ENCODE measurements at regions not wholly inside any gene's neighbourhood (a gene's known extent, or its start where the extent isn't known, plus 50 kb on each side); places are given as distances from the start of the nearest gene placed in this dataset.

GRCh38 chr9:28051559-28052503, 478.6 kb upstream of the C9orf72 start:
- DNase-seq (no peak), ATAC-seq (no peak)
- Histone ChIP-seq H3K4me3 (no peak overlapping the region), H3K36me3 (no peaks in the 10 kb centered on the region), H3K4me1 (no peaks in the 10 kb centered on the region), H3K27me3 (no peaks in the 10 kb centered on the region), H3K9me3 (no peaks in the 10 kb centered on the region), H3K27ac (no peak overlapping the region)
- intact Hi-C loops (cut with DNase I) = no loop called here
- no peak for TF ChIP-seq POLR2A (IDR thresholded peaks at IDR 0.05)
- TF ChIP-seq, protein P1, sequence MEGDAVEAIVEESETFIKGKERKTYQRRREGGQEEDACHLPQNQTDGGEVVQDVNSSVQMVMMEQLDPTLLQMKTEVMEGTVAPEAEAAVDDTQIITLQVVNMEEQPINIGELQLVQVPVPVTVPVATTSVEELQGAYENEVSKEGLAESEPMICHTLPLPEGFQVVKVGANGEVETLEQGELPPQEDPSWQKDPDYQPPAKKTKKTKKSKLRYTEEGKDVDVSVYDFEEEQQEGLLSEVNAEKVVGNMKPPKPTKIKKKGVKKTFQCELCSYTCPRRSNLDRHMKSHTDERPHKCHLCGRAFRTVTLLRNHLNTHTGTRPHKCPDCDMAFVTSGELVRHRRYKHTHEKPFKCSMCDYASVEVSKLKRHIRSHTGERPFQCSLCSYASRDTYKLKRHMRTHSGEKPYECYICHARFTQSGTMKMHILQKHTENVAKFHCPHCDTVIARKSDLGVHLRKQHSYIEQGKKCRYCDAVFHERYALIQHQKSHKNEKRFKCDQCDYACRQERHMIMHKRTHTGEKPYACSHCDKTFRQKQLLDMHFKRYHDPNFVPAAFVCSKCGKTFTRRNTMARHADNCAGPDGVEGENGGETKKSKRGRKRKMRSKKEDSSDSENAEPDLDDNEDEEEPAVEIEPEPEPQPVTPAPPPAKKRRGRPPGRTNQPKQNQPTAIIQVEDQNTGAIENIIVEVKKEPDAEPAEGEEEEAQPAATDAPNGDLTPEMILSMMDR (IDR thresholded peaks at IDR 0.05) = no peak
- 46% methylated on average over 5 of the region's 5 CpGs for WGBS (ENCODE audit: insufficient coverage, low coverage, low lambda C conversion rate, missing lambda C conversion rate)

- TF ChIP-seq, protein P1 (IDR thresholded peaks at IDR 0.05) = no peak
- no peak for TF ChIP-seq POLR2A (IDR thresholded peaks at IDR 0.05)
- H3K27me3 ChIP-seq = no peaks in the 10 kb centered on the region
- ATAC-seq (no peak), DNase-seq (no peak)
- H3K4me3 ChIP-seq = no peak overlapping the region
- no peaks in the 10 kb centered on the region for H3K36me3 ChIP-seq
- no peak overlapping the region for H3K27ac ChIP-seq
- WGBS (ENCODE audit: insufficient coverage, low coverage, low lambda C conversion rate, missing lambda C conversion rate) = 38% methylated on average over 7 of the region's 7 CpGs
- H3K4me1 ChIP-seq = no peaks in the 10 kb centered on the region
- intact Hi-C loops (cut with DNase I) = no loop called here
- no peaks in the 10 kb centered on the region for H3K9me3 ChIP-seq
Measured at GRCh38 chr9:28053096-28053777, 480.0 kb upstream of the C9orf72 start.

DNA sequence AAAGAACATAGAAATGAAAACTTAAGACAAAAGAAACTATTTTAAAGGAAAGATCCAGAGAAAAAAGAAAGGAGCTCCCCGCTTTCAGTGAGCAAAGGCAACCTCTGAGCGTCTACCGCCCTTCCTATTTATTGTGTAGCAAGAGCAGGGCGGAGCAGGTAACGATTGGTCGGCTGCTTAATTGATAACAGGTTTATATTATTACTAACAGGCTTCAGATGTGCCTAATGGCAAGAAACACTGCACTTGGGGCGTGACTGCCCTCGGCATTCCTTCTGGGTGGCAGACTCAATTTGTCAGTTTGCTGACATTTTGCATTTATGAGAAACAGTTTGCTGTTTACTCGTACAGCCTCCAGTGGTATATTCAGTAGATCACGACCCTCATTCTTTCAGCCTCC, 482.7 kb upstream of the C9orf72 start:
- Histone ChIP-seq H3K36me3 (no peaks in the 10 kb centered on the region), H3K4me1 (no peaks in the 10 kb centered on the region), H3K27ac (no peak overlapping the region), H3K27me3 (no peaks in the 10 kb centered on the region), H3K9me3 (no peaks in the 10 kb centered on the region), H3K4me3 (no peak overlapping the region)
- intact Hi-C loops (cut with DNase I) = no loop called here
- ATAC-seq = no peak
- 58% methylated on average over 8 of the region's 10 CpGs for WGBS (ENCODE audit: insufficient coverage, low coverage, low lambda C conversion rate, missing lambda C conversion rate)
- DNase-seq = no peak
- TF ChIP-seq POLR2A (IDR thresholded peaks at IDR 0.05) = no peak
- TF ChIP-seq, protein P1 (IDR thresholded peaks at IDR 0.05) = no peak

DNA sequence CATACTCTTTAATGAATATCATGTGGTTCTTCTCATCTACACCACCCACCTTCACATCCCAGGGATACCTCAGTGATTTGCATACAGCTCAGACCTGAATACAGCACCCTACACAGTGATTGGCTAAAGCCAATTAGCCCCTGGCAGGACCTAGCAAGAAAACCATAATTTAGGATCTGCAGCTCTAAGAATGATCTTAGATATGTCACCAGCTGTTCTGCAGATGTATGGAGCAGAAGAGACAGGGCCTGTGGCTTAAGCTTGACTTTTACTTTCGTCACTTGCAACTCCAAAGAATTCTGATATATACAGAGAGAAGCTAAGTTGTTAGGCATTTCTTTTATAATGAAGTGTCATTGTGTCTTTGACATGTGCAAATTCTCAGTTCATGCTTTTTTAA, 483.2 kb upstream of the C9orf72 start:
- 58% methylated on average over 1 of the region's 1 CpG for WGBS (ENCODE audit: insufficient coverage, low coverage, low lambda C conversion rate, missing lambda C conversion rate)

More for the DNA sequence above, 483.2 kb upstream of the C9orf72 start:
- Histone ChIP-seq H3K4me1 (no peaks in the 10 kb centered on the region), H3K27me3 (no peaks in the 10 kb centered on the region), H3K27ac (no peak overlapping the region), H3K9me3 (no peaks in the 10 kb centered on the region), H3K4me3 (no peak overlapping the region), H3K36me3 (no peaks in the 10 kb centered on the region)
- intact Hi-C loops (cut with DNase I) = no loop called here
- ATAC-seq (no peak), DNase-seq (no peak)
- TF ChIP-seq, protein P1 (IDR thresholded peaks at IDR 0.05) = no peak
- TF ChIP-seq POLR2A (IDR thresholded peaks at IDR 0.05) = no peak

All from right lobe of liver (tissue), 6 donors.